ENCODE measurements at regions not wholly inside any gene's neighbourhood (a gene's known extent, or its start where the extent isn't known, plus 50 kb on each side); places are given as distances from the start of the nearest gene placed in this dataset.

- H3K27ac ChIP-seq = no peak overlapping the region
- H3K4me2 ChIP-seq = no peak overlapping the region
- no peaks in the 10 kb centered on the region for H3K9me3 ChIP-seq (ENCODE audit: low read depth)
- no peak overlapping the region for H3K4me3 ChIP-seq
- 90% methylated on average over 19 of the region's 20 CpGs for WGBS (ENCODE audit: low lambda C conversion rate, missing lambda C conversion rate)
- no peak for DNase-seq (ENCODE audit: low spot score)
- no peaks in the 10 kb centered on the region for H3K79me2 ChIP-seq
- TF ChIP-seq EZH2 (IDR thresholded peaks at IDR 0.05; ENCODE audit: borderline replicate concordance) (no peak), EZH2phosphoT487 (IDR thresholded peaks at IDR 0.05; ENCODE audit: low read depth, severe bottlenecking, unreplicated experiment) (no peak), CTCF (IDR thresholded peaks at IDR 0.05; ENCODE audit: poor library complexity) (no peak)
- no peaks in the 10 kb centered on the region for H4K20me1 ChIP-seq (ENCODE audit: insufficient read depth, poor library complexity, severe bottlenecking)
- no peaks in the 10 kb centered on the region for H3K36me3 ChIP-seq (replicated peaks; ENCODE audit: insufficient read depth, low read depth)
- no peaks in the 10 kb centered on the region for H3K9me2 ChIP-seq (replicated peaks; ENCODE audit: insufficient read depth)
- H3K27me3 ChIP-seq = no peaks in the 10 kb centered on the region
- no peaks in the 10 kb centered on the region for H3K4me1 ChIP-seq (ENCODE audit: insufficient read depth)
- H2AFZ ChIP-seq = no peak overlapping the region
Observed at GRCh38 chr10:2817940-2818636, 249.3 kb upstream of the PFKP start.

- no peak for DNase-seq (ENCODE audit: low spot score)
- TF ChIP-seq CTCF (IDR thresholded peaks at IDR 0.05; ENCODE audit: poor library complexity) (no peak), EZH2 (IDR thresholded peaks at IDR 0.05; ENCODE audit: borderline replicate concordance) (no peak), EZH2phosphoT487 (IDR thresholded peaks at IDR 0.05; ENCODE audit: low read depth, severe bottlenecking, unreplicated experiment) (no peak)
- WGBS (ENCODE audit: low lambda C conversion rate, missing lambda C conversion rate) = 90% methylated on average over 7 of the region's 7 CpGs
Observed at GRCh38 chr10:2813693-2814092, 253.7 kb upstream of the PFKP start.

GRCh38 chr10:2813286-2813685 is 254.1 kb upstream of the PFKP start:
- TF ChIP-seq EZH2 (IDR thresholded peaks at IDR 0.05; ENCODE audit: borderline replicate concordance) = no peak
- no peak for TF ChIP-seq CTCF (IDR thresholded peaks at IDR 0.05; ENCODE audit: poor library complexity)
- no peak for TF ChIP-seq EZH2phosphoT487 (IDR thresholded peaks at IDR 0.05; ENCODE audit: low read depth, severe bottlenecking, unreplicated experiment)
- Histone ChIP-seq H3K4me2 (no peak overlapping the region), H3K9me2 (replicated peaks; ENCODE audit: insufficient read depth) (no peaks in the 10 kb centered on the region), H3K9me3 (ENCODE audit: low read depth) (no peaks in the 10 kb centered on the region), H4K20me1 (ENCODE audit: insufficient read depth, poor library complexity, severe bottlenecking) (no peaks in the 10 kb centered on the region), H3K36me3 (replicated peaks; ENCODE audit: insufficient read depth, low read depth) (no peaks in the 10 kb centered on the region), H3K4me1 (ENCODE audit: insufficient read depth) (no peaks in the 10 kb centered on the region), H3K27me3 (no peaks in the 10 kb centered on the region), H3K4me3 (no peak overlapping the region), H2AFZ (no peak overlapping the region), H3K79me2 (no peaks in the 10 kb centered on the region), H3K27ac (no peak overlapping the region)
- peak; percentile 30 for DNase-seq (ENCODE audit: low spot score)
- WGBS (ENCODE audit: low lambda C conversion rate, missing lambda C conversion rate) = 64% methylated on average over 8 of the region's 8 CpGs

More at GRCh38 chr10:2813693-2814092, 253.7 kb upstream of the PFKP start:
- Histone ChIP-seq H3K4me2 (no peak overlapping the region), H4K20me1 (ENCODE audit: insufficient read depth, poor library complexity, severe bottlenecking) (no peaks in the 10 kb centered on the region), H3K79me2 (no peaks in the 10 kb centered on the region), H3K27me3 (no peaks in the 10 kb centered on the region), H3K4me1 (ENCODE audit: insufficient read depth) (no peaks in the 10 kb centered on the region), H3K27ac (no peak overlapping the region), H3K9me2 (replicated peaks; ENCODE audit: insufficient read depth) (no peaks in the 10 kb centered on the region), H2AFZ (no peak overlapping the region), H3K36me3 (replicated peaks; ENCODE audit: insufficient read depth, low read depth) (no peaks in the 10 kb centered on the region), H3K4me3 (no peak overlapping the region), H3K9me3 (ENCODE audit: low read depth) (no peaks in the 10 kb centered on the region)
